ENCODE measurements at regions not wholly inside any gene's neighbourhood (a gene's known extent, or its start where the extent isn't known, plus 50 kb on each side); places are given as distances from the start of the nearest gene placed in this dataset.

GRCh38 chr21:25324666-25325065, 282.6 kb downstream of the MRPL39 start:
- H3K27me3 ChIP-seq = no peaks in the 10 kb centered on the region
- no peak overlapping the region for H3K4me3 ChIP-seq
- H3K4me1 ChIP-seq = no peaks in the 10 kb centered on the region
- TF ChIP-seq CTCF (IDR thresholded peaks at IDR 0.05) = no peak
- no peak for TF ChIP-seq POLR2AphosphoS5 (IDR thresholded peaks at IDR 0.05; ENCODE audit: insufficient read depth in 1 of 2, low read depth in 1 of 2)
- no peak for TF ChIP-seq POLR2A (IDR thresholded peaks at IDR 0.05)
- no peak overlapping the region for H3K27ac ChIP-seq
- no peaks in the 10 kb centered on the region for H3K9me3 ChIP-seq
- intact Hi-C loops (cut with DNase I) = no loop called here
- no peaks in the 10 kb centered on the region for H3K36me3 ChIP-seq
- DNase-seq (ENCODE audit: extremely low spot score in 2 of 2) = no peak

- Histone ChIP-seq H3K27ac (no peak overlapping the region), H3K4me1 (no peaks in the 10 kb centered on the region), H3K36me3 (no peaks in the 10 kb centered on the region), H3K27me3 (no peaks in the 10 kb centered on the region), H3K4me3 (no peak overlapping the region), H3K9me3 (no peaks in the 10 kb centered on the region)
- intact Hi-C loops (cut with DNase I) = no loop called here
- DNase-seq (ENCODE audit: extremely low spot score in 2 of 2) = no peak
- TF ChIP-seq POLR2AphosphoS5 (IDR thresholded peaks at IDR 0.05; ENCODE audit: insufficient read depth in 1 of 2, low read depth in 1 of 2) (no peak), CTCF (IDR thresholded peaks at IDR 0.05) (no peak), POLR2A (IDR thresholded peaks at IDR 0.05) (no peak)
Observed at GRCh38 chr21:25323356-25323949, 283.8 kb downstream of the MRPL39 start.

- intact Hi-C loops (cut with DNase I) = no loop called here
- Histone ChIP-seq H3K27me3 (no peaks in the 10 kb centered on the region), H3K36me3 (no peaks in the 10 kb centered on the region), H3K9me3 (no peaks in the 10 kb centered on the region), H3K4me3 (no peak overlapping the region), H3K27ac (no peak overlapping the region), H3K4me1 (no peaks in the 10 kb centered on the region)
- no peak for DNase-seq (ENCODE audit: extremely low spot score in 2 of 2)
- no peak for TF ChIP-seq POLR2AphosphoS5 (IDR thresholded peaks at IDR 0.05; ENCODE audit: insufficient read depth in 1 of 2, low read depth in 1 of 2)
Observed at GRCh38 chr21:25314247-25314646, 293.0 kb downstream of the MRPL39 start.

- Histone ChIP-seq H3K27ac (no peak overlapping the region), H3K9me3 (no peaks in the 10 kb centered on the region), H3K36me3 (no peaks in the 10 kb centered on the region), H3K4me1 (no peaks in the 10 kb centered on the region), H3K27me3 (no peaks in the 10 kb centered on the region), H3K4me3 (no peak overlapping the region)
- no peak for DNase-seq (ENCODE audit: extremely low spot score in 2 of 2)
- no peak for TF ChIP-seq POLR2AphosphoS5 (IDR thresholded peaks at IDR 0.05; ENCODE audit: insufficient read depth in 1 of 2, low read depth in 1 of 2)
- no peak for TF ChIP-seq POLR2A (IDR thresholded peaks at IDR 0.05)
- no peak for TF ChIP-seq CTCF (IDR thresholded peaks at IDR 0.05)
- intact Hi-C loops (cut with DNase I) = no loop called here
Observed at GRCh38 chr21:25313829-25314228, 293.5 kb downstream of the MRPL39 start.

GRCh38 chr21:25307489-25307888, 299.8 kb downstream of the MRPL39 start:
- TF ChIP-seq POLR2A (IDR thresholded peaks at IDR 0.05) (no peak), POLR2AphosphoS5 (IDR thresholded peaks at IDR 0.05; ENCODE audit: insufficient read depth in 1 of 2, low read depth in 1 of 2) (no peak), CTCF (IDR thresholded peaks at IDR 0.05) (no peak)
- no peaks in the 10 kb centered on the region for H3K27me3 ChIP-seq
- H3K9me3 ChIP-seq = no peaks in the 10 kb centered on the region
- H3K4me1 ChIP-seq = no peaks in the 10 kb centered on the region
- no peaks in the 10 kb centered on the region for H3K36me3 ChIP-seq
- intact Hi-C loops (cut with DNase I) = no loop called here
- H3K4me3 ChIP-seq = no peak overlapping the region
- no peak overlapping the region for H3K27ac ChIP-seq
- DNase-seq (ENCODE audit: extremely low spot score in 2 of 2) = no peak

Measured in vagina (tissue), 2 donors.